Neural cell (in vitro differentiated cells): ENCODE measurements at regions not wholly inside any gene's neighbourhood (a gene's known extent, or its start where the extent isn't known, plus 50 kb on each side); places are given as distances from the start of the nearest gene placed in this dataset.

ENCODE experiments used
- H2AFZ ChIP-seq: fragments of 200-600, 300-800 bp; sonication (generic), shearing (Covaris generic); 2 replicates; pipeline ENCODE4 v1.6.0; 2014; ENCODE audit warnings: low read depth, mild to moderate bottlenecking, antibody characterized with exemption, low read length, moderate library complexity
- H3F3A ChIP-seq: fragments of 200-600 bp; shearing (Covaris generic); 2 replicates; pipeline ENCODE4 v1.6.1; 2016; ENCODE audit warnings: mild to moderate bottlenecking, moderate library complexity, mixed read lengths, antibody characterized with exemption, low read length; ENCODE audit not compliant: insufficient read depth, poor library complexity, severe bottlenecking
- H3K27ac ChIP-seq: fragments of 200-600, 300-800 bp; sonication (generic), shearing (Covaris generic); 2 replicates; pipeline ENCODE4 v1.5.1; 2014; ENCODE audit warnings: mild to moderate bottlenecking, low read length, moderate library complexity
- H3K27me3 ChIP-seq: fragments of 300-800, 200-600 bp; sonication (generic), shearing (Covaris generic); 2 replicates; pipeline ENCODE4 v1.6.0; 2014; ENCODE audit warnings: mild to moderate bottlenecking, low read depth, low read length, moderate library complexity; ENCODE audit not compliant: insufficient read depth
- H3K36me3 ChIP-seq: fragments of 300-800, 200-600 bp; sonication (generic), shearing (Covaris generic); 2 replicates; pipeline ENCODE4 v1.5.1; 2014; ENCODE audit warnings: mild to moderate bottlenecking, antibody characterized with exemption, low read length, moderate library complexity; ENCODE audit not compliant: insufficient read depth
- H3K4me2 ChIP-seq: fragments of 300-800, 200-600 bp; sonication (generic), shearing (Covaris generic); 2 replicates; pipeline ENCODE4 v1.6.0; 2014; ENCODE audit warnings: mild to moderate bottlenecking, low read length
- H3K4me3 ChIP-seq: fragments of 300-800, 200-600 bp; sonication (generic), shearing (Covaris generic); 2 replicates; pipeline ENCODE4 v1.5.1; 2014; ENCODE audit warnings: mild to moderate bottlenecking, low read length, moderate library complexity
- H3K79me2 ChIP-seq: fragments of 200-600 bp; shearing (Covaris generic); replicated peaks from 2 replicates; pipeline ENCODE4 v1.6.0; 2014; ENCODE audit warnings: mild to moderate bottlenecking, low read length, moderate library complexity; ENCODE audit not compliant: insufficient read depth
- H3K9ac ChIP-seq: fragments of 300-800, 200-600 bp; sonication (generic), shearing (Covaris generic); 2 replicates; pipeline ENCODE4 v1.6.1; 2016; ENCODE audit warnings: mild to moderate bottlenecking, low read length, mixed read lengths
- H3K9me2 ChIP-seq: fragments of 200-600 bp; shearing (Covaris generic); 2 replicates; pipeline ENCODE4 v1.6.1; 2016; ENCODE audit warnings: mild to moderate bottlenecking, low read length, mixed read lengths; ENCODE audit not compliant: insufficient read depth
- H3K9me3 ChIP-seq: fragments of 200-600, 300-800 bp; sonication (generic), shearing (Covaris generic); 2 replicates; pipeline ENCODE4 v1.6.1; 2016; ENCODE audit warnings: mild to moderate bottlenecking, mixed run types, low read length, moderate library complexity, mixed read lengths
- H4K20me1 ChIP-seq: fragments of 200-600 bp; shearing (Covaris generic); 2 replicates; pipeline ENCODE4 v1.6.1; 2016; ENCODE audit warnings: mild to moderate bottlenecking, mixed run types; ENCODE audit not compliant: insufficient read depth
- EP300 ChIP-seq: fragments of 450-650 bp; conservative IDR thresholded peaks from 2 replicates; pipeline ENCODE4 v1.6.1; 2014; ENCODE audit warnings: antibody characterized with exemption, mild to moderate bottlenecking, moderate library complexity; ENCODE audit not compliant: poor library complexity, severe bottlenecking
- EZH2 ChIP-seq: fragments of 200-600, 300-800 bp; shearing (Covaris generic), sonication (generic); IDR thresholded peaks from 2 replicates; pipeline ENCODE4 v1.6.1; 2014; ENCODE audit warnings: antibody characterized with exemption, low read length, borderline replicate concordance, mild to moderate bottlenecking; ENCODE audit not compliant: insufficient read depth, poor library complexity, severe bottlenecking
- MXI1 ChIP-seq: fragments of 450-650 bp; conservative IDR thresholded peaks from 2 replicates; pipeline ENCODE4 v1.6.1; 2014; ENCODE audit warnings: antibody characterized with exemption, mild to moderate bottlenecking; ENCODE audit not compliant: poor library complexity, severe bottlenecking
- POLR2AphosphoS5 ChIP-seq: IDR thresholded peaks from 2 replicates; pipeline ENCODE4 v1.6.1; 2012
- RAD21 ChIP-seq: fragments of 450-650 bp; conservative IDR thresholded peaks from 2 replicates; pipeline ENCODE4 v1.6.1; 2014; ENCODE audit warnings: antibody characterized with exemption, mild to moderate bottlenecking, moderate library complexity
- REST ChIP-seq: IDR thresholded peaks from 2 replicates; pipeline ENCODE4 v1.6.1; 2012; ENCODE audit warnings: borderline replicate concordance
- SMC3 ChIP-seq: fragments of 450-650 bp; conservative IDR thresholded peaks from 2 replicates; pipeline ENCODE4 v1.6.1; 2014; ENCODE audit warnings: antibody characterized with exemption, mild to moderate bottlenecking, moderate library complexity; ENCODE audit not compliant: poor library complexity
- TAF1 ChIP-seq: IDR thresholded peaks from 2 replicates; pipeline ENCODE4 v1.6.1; 2012; ENCODE audit warnings: low read depth
- TF ChIP-seq, protein P1 (sequence below): fragments of 450-650 bp; IDR thresholded peaks from 2 replicates; pipeline ENCODE4 v1.5.1; 2014; ENCODE audit warnings: antibody characterized with exemption, mild to moderate bottlenecking, moderate library complexity; ENCODE audit not compliant: poor library complexity, severe bottlenecking

DNA sequence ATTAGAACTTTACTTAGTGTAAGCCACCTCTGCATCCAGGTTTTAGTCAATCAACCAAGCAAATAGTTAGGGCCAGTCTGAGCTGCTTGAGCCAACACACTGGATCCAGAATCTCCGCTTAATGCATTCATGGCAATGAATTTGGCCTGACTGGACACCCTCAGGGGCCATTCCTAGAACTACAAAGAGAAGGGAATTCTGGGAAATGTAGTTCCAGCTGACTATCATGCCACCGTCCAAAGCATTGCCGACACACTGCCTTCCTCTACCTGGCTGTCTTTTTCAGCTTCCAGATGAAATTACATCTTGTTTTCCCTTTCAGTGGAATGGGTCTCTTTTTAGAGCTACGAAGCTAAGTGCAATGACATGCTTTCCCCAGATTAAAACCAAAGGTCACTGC lies 163.0 kb upstream of the IGSF21 start:
- H3K4me3 ChIP-seq, result no peak overlapping the region

GRCh38 chr1:17946434-17946833 lies 161.2 kb upstream of the IGSF21 start:
- H3K36me3 ChIP-seq, result no peaks in the 10 kb centered on the region
- H3K27me3 ChIP-seq, result no peaks in the 10 kb centered on the region
- no peaks in the 10 kb centered on the region for H3K9me3 ChIP-seq
- no peak overlapping the region for H3K9ac ChIP-seq
- no peak for TF ChIP-seq POLR2AphosphoS5
- no peak for TF ChIP-seq EP300
- TF ChIP-seq EZH2, result no peak
- no peak for TF ChIP-seq MXI1
- no peak for TF ChIP-seq SMC3
- no peak for TF ChIP-seq TAF1
- TF ChIP-seq, protein P1, sequence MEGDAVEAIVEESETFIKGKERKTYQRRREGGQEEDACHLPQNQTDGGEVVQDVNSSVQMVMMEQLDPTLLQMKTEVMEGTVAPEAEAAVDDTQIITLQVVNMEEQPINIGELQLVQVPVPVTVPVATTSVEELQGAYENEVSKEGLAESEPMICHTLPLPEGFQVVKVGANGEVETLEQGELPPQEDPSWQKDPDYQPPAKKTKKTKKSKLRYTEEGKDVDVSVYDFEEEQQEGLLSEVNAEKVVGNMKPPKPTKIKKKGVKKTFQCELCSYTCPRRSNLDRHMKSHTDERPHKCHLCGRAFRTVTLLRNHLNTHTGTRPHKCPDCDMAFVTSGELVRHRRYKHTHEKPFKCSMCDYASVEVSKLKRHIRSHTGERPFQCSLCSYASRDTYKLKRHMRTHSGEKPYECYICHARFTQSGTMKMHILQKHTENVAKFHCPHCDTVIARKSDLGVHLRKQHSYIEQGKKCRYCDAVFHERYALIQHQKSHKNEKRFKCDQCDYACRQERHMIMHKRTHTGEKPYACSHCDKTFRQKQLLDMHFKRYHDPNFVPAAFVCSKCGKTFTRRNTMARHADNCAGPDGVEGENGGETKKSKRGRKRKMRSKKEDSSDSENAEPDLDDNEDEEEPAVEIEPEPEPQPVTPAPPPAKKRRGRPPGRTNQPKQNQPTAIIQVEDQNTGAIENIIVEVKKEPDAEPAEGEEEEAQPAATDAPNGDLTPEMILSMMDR, result no peak
- no peak for TF ChIP-seq RAD21
- TF ChIP-seq REST, result no peak
- no peak overlapping the region for H2AFZ ChIP-seq
- H4K20me1 ChIP-seq, result no peaks in the 10 kb centered on the region
- H3K4me3 ChIP-seq, result no peak overlapping the region
- no peak overlapping the region for H3K4me2 ChIP-seq
- H3K27ac ChIP-seq, result no peak overlapping the region
- no peaks in the 10 kb centered on the region for H3F3A ChIP-seq
- H3K9me2 ChIP-seq, result no peaks in the 10 kb centered on the region
- H3K79me2 ChIP-seq, result no peaks in the 10 kb centered on the region

More for the DNA sequence above, 163.0 kb upstream of the IGSF21 start:
- Histone ChIP-seq H3K4me2 (no peak overlapping the region), H3K9ac (no peak overlapping the region), H3F3A (no peaks in the 10 kb centered on the region), H3K36me3 (no peaks in the 10 kb centered on the region), H4K20me1 (no peaks in the 10 kb centered on the region), H3K9me2 (no peaks in the 10 kb centered on the region), H3K9me3 (no peaks in the 10 kb centered on the region), H3K27me3 (no peaks in the 10 kb centered on the region), H2AFZ (no peak overlapping the region), H3K79me2 (no peaks in the 10 kb centered on the region), H3K27ac (no peak overlapping the region)
- TF ChIP-seq, protein P1, result no peak
- TF ChIP-seq EZH2 (no peak), EP300 (no peak), REST (no peak), TAF1 (no peak), POLR2AphosphoS5 (no peak), MXI1 (no peak), SMC3 (no peak), RAD21 (no peak)
